Sigmoid colon (tissue), 6 donors: ENCODE measurements at regions not wholly inside any gene's neighbourhood (a gene's known extent, or its start where the extent isn't known, plus 50 kb on each side); places are given as distances from the start of the nearest gene placed in this dataset.

Experiments used
- DNase-seq: peaks from one replicate; pipeline ENCODE4 v3.0.0-alpha.2; 2019
- H3K27ac ChIP-seq, 4 donors: fragments of 200-600 bp; sonication (generic); one replicate each; pipeline ENCODE4 v1.5.1; 2016 to 2019; ENCODE audit warnings: mild to moderate bottlenecking in 1 of 4
- H3K27me3 ChIP-seq, 3 donors: fragments of 200-600 bp; sonication (generic); one replicate each; pipeline ENCODE4 v1.5.1; 2019; ENCODE audit warnings: mild to moderate bottlenecking in 1 of 3
- H3K36me3 ChIP-seq, 4 donors: fragments of 200-600 bp; sonication (generic); one replicate each; pipeline ENCODE4 v1.5.1; 2016 to 2019
- H3K4me1 ChIP-seq, 4 donors: fragments of 200-600 bp; sonication (generic); one replicate each; pipeline ENCODE4 v1.5.1; 2017 to 2019
- H3K4me3 ChIP-seq, 4 donors: fragments of 200-600 bp; sonication (generic); one replicate each; pipeline ENCODE4 v1.5.1; 2017 to 2019; ENCODE audit warnings: mild to moderate bottlenecking in 2 of 4, moderate library complexity in 1 of 4
- H3K9me3 ChIP-seq, 4 donors: fragments of 200-600 bp in 3 of 4; sonication (generic) in 3 of 4; one replicate each; pipeline versions ENCODE4 v1.5.1 to v1.6.1; 2013 to 2019
- CTCF ChIP-seq, 4 experiments: fragments of 450-650 bp in 3 of 4; fragments of 200-600 bp in 1 of 4; IDR thresholded peaks; one replicate each; pipeline ENCODE4 v1.5.1; 2016 to 2019; ENCODE audit warnings: antibody characterized with exemption in 4 of 4, mild to moderate bottlenecking in 3 of 4, moderate library complexity in 2 of 4
- EP300 ChIP-seq, 4 donors: sonication (generic); formaldehyde crosslinking; IDR thresholded peaks; one replicate each; pipeline ENCODE4 v1.6.1; 2017; ENCODE audit warnings: antibody characterized with exemption in 4 of 4
- POLR2A ChIP-seq, 2 donors: fragments of 450-650 bp; IDR thresholded peaks; one replicate each; pipeline ENCODE4 v1.6.1; 2016; ENCODE audit warnings: antibody characterized with exemption in 2 of 2, mild to moderate bottlenecking in 2 of 2, moderate library complexity in 2 of 2
- POLR2AphosphoS5 ChIP-seq, 4 donors: sonication (generic); formaldehyde crosslinking; IDR thresholded peaks; one replicate each; pipeline ENCODE4 v1.6.1; 2017; ENCODE audit warnings: antibody characterized with exemption in 4 of 4
- WGBS, 2 donors: extraction: QIAGEN DNeasy Blood & Tissue Kit; methylation state at CpG; one replicate each; pipeline ENCODE4 v1.1.7; 2013; 5-methylcytosine and 5-hydroxymethylcytosine counted together
- intact Hi-C: fragments of 100-400 bp; cut with DNase I; formaldehyde crosslinking; loops from one replicate; pipeline ENCODE4 v1.15.1; 2023
- donor health status: healthy with polysubstance abuse.
- donor health status: healthy.

DNA sequence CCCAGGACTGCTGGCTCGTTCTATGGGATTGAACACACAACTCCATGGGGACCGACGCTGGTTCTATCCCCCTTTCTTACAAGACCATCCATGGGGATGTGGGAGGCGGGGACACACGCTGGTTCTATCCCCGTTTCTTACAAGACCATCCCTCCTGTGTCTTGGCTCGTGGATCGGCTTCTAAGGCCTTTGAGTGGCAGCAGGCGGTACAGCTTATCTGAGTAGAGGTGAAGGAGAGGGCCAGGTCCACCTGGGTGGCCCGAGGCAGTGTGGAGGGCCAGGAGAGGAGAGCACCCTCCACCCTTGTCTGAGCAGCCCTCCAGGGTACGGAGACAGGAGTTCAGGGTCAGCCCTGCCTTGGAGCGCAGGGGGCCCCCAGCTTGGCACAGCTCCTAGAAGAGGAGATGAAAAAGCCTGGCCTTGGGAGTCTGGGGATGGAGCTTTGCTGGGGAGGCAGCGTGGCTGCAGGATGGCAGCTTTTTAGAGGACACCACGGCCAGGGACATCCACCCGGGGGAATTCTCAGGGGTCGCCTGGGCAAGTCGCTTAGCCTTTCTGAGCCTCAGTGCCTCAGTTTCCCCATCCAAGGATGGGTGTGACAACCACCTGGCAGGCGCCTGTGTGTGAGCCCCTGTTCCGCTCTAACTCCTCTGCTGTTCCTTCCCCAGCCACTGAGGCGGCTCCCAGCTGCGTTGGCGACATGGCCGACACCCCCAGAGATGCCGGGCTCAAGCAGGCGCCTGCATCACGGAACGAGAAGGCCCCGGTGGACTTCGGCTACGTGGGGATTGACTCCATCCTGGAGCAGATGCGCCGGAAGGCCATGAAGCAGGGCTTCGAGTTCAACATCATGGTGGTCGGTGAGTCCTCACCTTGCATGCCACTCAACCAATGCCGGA is 341.0 kb downstream of the SEC14L1 start:
- TF ChIP-seq EP300 (IDR thresholded peaks at IDR 0.05), result no peak
- no peaks in the 10 kb centered on the region for H3K9me3 ChIP-seq
- peaks cover 6 to 23% (median 17%) of the 10 kb centered on the region in 4 donors for H3K36me3 ChIP-seq
- no peak overlapping the region for H3K4me3 ChIP-seq
- 93 to 95% methylated on average over 35 of the region's 35 CpGs for WGBS, 2 donors
- H3K27ac ChIP-seq, result peak overlapping the region; percentile 85 to 92 (median 91)
- no peak for DNase-seq
- no peaks in the 10 kb centered on the region for H3K27me3 ChIP-seq
- H3K4me1 ChIP-seq, result peaks cover 3 to 74% (median 64%) of the 10 kb centered on the region in 4 donors
- intact Hi-C loops, result no loop called here

DNA sequence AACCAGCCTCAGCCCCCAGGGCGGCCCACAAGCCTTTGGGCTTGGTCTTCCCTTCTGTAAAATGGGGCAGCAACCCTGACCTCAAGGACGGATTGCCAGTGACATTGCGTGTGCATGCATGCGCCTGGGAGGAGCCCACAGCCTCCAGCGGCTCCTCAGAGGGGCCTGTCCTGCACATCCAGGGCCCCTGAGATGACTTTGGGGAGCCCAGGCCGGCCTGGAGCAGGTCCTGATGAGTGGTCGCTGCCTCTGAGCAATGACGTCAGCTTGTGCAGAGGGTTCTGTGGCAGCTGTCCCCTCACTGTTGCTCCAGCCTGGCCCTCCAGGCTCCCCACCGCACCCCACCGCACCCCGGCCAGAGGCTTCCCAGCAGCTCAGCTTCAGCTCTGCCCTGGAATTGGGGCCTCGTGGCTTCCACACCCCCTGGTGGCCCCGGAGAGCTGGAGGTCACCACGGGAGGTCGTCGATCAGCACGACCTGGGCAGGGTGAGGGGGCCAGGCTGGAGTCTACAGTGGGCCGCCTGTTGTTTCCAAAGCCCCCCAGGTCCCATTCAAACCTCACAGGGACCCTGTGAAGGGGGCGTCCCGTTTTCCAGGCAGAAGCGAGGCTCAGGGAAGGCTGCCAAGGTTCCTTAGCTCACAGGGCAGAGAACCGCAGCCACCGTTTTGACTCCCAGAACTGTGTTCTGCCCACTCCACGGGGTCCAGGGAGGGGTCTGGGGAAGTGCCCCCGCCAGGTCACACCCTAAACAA is 341.8 kb downstream of the SEC14L1 start:
- Histone ChIP-seq H3K4me3 (no peak overlapping the region), H3K36me3 (peaks cover 6 to 31% (median 23%) of the 10 kb centered on the region in 4 donors), H3K27ac (peak overlapping the region in 3 of 4 donors; percentile 85 to 92 (median 92)), H3K9me3 (no peaks in the 10 kb centered on the region), H3K27me3 (no peaks in the 10 kb centered on the region), H3K4me1 (peaks cover 3 to 66% (median 56%) of the 10 kb centered on the region in 4 donors)
- intact Hi-C loops, result no loop called here
- 87 to 89% methylated on average over 25 of the region's 25 CpGs for WGBS, 2 donors
- no peak for TF ChIP-seq POLR2A (IDR thresholded peaks at IDR 0.05)
- no peak for TF ChIP-seq CTCF (IDR thresholded peaks at IDR 0.05)
- TF ChIP-seq POLR2AphosphoS5 (IDR thresholded peaks at IDR 0.05), result no peak
- TF ChIP-seq EP300 (IDR thresholded peaks at IDR 0.05), result no peak
- no peak for DNase-seq

GRCh38 chr17:77483128-77483598 is 342.4 kb downstream of the SEC14L1 start:
- 89 to 96% methylated on average over 12 of the region's 12 CpGs for WGBS, 2 donors
- Histone ChIP-seq H3K27ac (peak overlapping the region in 3 of 4 donors; percentile 85 to 92 (median 92)), H3K9me3 (no peaks in the 10 kb centered on the region), H3K4me3 (no peak overlapping the region), H3K36me3 (peaks cover 8 to 38% (median 28%) of the 10 kb centered on the region in 4 donors), H3K4me1 (peaks cover 3 to 60% (median 50%) of the 10 kb centered on the region in 4 donors), H3K27me3 (no peaks in the 10 kb centered on the region)
- intact Hi-C loops, result no loop called here
- DNase-seq, result no peak
- no peak for TF ChIP-seq CTCF (IDR thresholded peaks at IDR 0.05)
- TF ChIP-seq EP300 (IDR thresholded peaks at IDR 0.05), result no peak
- TF ChIP-seq POLR2A (IDR thresholded peaks at IDR 0.05), result no peak
- TF ChIP-seq POLR2AphosphoS5 (IDR thresholded peaks at IDR 0.05), result no peak

DNA sequence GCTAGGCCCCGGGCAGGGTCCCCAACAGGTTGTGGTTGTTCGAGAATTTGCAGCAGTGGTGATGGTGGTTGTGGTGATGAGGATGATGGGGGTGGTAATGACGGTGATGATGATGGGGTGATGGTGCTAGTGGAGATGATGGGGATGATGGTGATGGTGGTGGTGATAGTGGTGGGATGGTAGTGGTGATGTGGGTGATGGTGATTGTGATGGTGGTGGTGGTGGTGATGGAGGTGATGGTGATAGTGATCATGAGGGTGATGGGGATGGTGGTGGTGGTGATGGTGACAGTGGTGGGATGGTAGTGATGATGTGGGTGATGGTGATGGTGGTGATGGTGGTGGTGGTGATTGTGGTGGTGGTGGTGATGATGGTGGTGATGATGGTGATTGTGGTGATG is 343.3 kb downstream of the SEC14L1 start:
- H3K27ac ChIP-seq, result peak overlapping the region in 3 of 4 donors; percentile 85 to 92 (median 92)
- peaks cover 2 to 55% (median 45%) of the 10 kb centered on the region in 4 donors for H3K4me1 ChIP-seq
- peaks cover 16 to 47% (median 37%) of the 10 kb centered on the region in 4 donors for H3K36me3 ChIP-seq
- no peak overlapping the region for H3K4me3 ChIP-seq
- intact Hi-C loops, result no loop called here
- H3K27me3 ChIP-seq, result no peaks in the 10 kb centered on the region
- DNase-seq, result no peak
- H3K9me3 ChIP-seq, result no peaks in the 10 kb centered on the region
- TF ChIP-seq CTCF (IDR thresholded peaks at IDR 0.05), result no peak
- no peak for TF ChIP-seq POLR2A (IDR thresholded peaks at IDR 0.05)
- TF ChIP-seq POLR2AphosphoS5 (IDR thresholded peaks at IDR 0.05), result no peak
- TF ChIP-seq EP300 (IDR thresholded peaks at IDR 0.05), result no peak
- 96 to 97% methylated on average over 3 of the region's 3 CpGs for WGBS, 2 donors
